Adipocyte (in vitro differentiated cells): ENCODE measurements at regions not wholly inside any gene's neighbourhood (a gene's known extent, or its start where the extent isn't known, plus 50 kb on each side); places are given as distances from the start of the nearest gene placed in this dataset.
A peak's percentile ranks its signal among the peaks of the same experiment; 100 is the strongest.

Experiments
- DNase-seq: peaks from one replicate; pipeline ENCODE4 v3.0.0-alpha.2; 2015; ENCODE audit warnings: low read depth
- H3K27me3 ChIP-seq: replicated peaks from 2 replicates; pipeline ENCODE4 v1.7.0; 2013; ENCODE audit warnings: mild to moderate bottlenecking, low read length, moderate library complexity; ENCODE audit not compliant: control insufficient read depth, insufficient read depth
- H3K36me3 ChIP-seq: 2 replicates; pipeline ENCODE4 v1.7.0; 2013; ENCODE audit warnings: low read length, mild to moderate bottlenecking, moderate library complexity; ENCODE audit not compliant: control insufficient read depth, insufficient read depth, severe bottlenecking
- H3K4me1 ChIP-seq: 2 replicates; pipeline ENCODE4 v1.7.0; 2013; ENCODE audit warnings: mild to moderate bottlenecking, low read length, moderate library complexity; ENCODE audit not compliant: control insufficient read depth, insufficient read depth
- H3K4me3 ChIP-seq: 2 replicates; pipeline ENCODE4 v1.7.0; 2013; ENCODE audit warnings: mild to moderate bottlenecking, low read length, moderate library complexity
- H3K9ac ChIP-seq: 2 replicates; pipeline ENCODE4 v1.7.0; 2013; ENCODE audit warnings: mild to moderate bottlenecking, low read length, moderate library complexity
- H3K9me3 ChIP-seq: 2 replicates; pipeline ENCODE4 v1.7.0; 2013; ENCODE audit warnings: mild to moderate bottlenecking, low read length, moderate library complexity; ENCODE audit not compliant: control insufficient read depth

- Histone ChIP-seq H3K36me3 (no peaks in the 10 kb centered on the region), H3K27me3 (no peaks in the 10 kb centered on the region), H3K4me3 (no peak overlapping the region), H3K9me3 (no peaks in the 10 kb centered on the region), H3K9ac (no peak overlapping the region), H3K4me1 (no peaks in the 10 kb centered on the region)
- no peak for DNase-seq
Measured at GRCh38 chr5:57791875-57792274, 309.3 kb upstream of the ACTBL2 start.

GRCh38 chr5:57785946-57786345 is 303.3 kb upstream of the ACTBL2 start:
- Histone ChIP-seq H3K36me3 (no peaks in the 10 kb centered on the region), H3K4me3 (no peak overlapping the region), H3K9me3 (no peaks in the 10 kb centered on the region), H3K9ac (no peak overlapping the region), H3K4me1 (peaks cover 21% of the 10 kb centered on the region), H3K27me3 (no peaks in the 10 kb centered on the region)
- DNase-seq: no peak

- Histone ChIP-seq H3K9me3 (no peaks in the 10 kb centered on the region), H3K27me3 (no peaks in the 10 kb centered on the region), H3K9ac (peak overlapping the region; percentile 39), H3K36me3 (no peaks in the 10 kb centered on the region), H3K4me1 (peaks cover 22% of the 10 kb centered on the region), H3K4me3 (peak overlapping the region; percentile 66)
- peak; percentile 24 for DNase-seq
Measured at GRCh38 chr5:57784121-57784520, 301.5 kb upstream of the ACTBL2 start.

DNA sequence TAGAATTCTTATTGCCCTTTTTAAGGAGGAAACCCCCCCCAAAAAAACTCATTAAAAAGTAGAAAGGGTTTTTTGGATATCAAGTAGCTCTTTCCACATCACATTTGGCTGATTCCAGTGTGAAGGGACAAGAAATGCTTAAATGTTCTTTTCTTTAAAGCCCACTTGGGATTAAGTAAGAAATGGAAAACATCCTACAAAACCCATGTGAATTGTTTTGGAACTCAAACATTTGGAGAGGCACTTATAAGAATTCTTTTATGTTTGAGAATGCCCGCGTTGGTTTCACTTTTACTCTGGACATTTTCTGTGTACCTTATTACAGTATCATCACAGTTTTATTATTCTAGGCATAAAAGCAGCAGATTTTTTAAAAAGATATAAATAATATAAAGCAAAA is 301.1 kb upstream of the ACTBL2 start:
- peak overlapping the region; percentile 66 for H3K4me3 ChIP-seq
- peak; percentile 76 for DNase-seq

DNA sequence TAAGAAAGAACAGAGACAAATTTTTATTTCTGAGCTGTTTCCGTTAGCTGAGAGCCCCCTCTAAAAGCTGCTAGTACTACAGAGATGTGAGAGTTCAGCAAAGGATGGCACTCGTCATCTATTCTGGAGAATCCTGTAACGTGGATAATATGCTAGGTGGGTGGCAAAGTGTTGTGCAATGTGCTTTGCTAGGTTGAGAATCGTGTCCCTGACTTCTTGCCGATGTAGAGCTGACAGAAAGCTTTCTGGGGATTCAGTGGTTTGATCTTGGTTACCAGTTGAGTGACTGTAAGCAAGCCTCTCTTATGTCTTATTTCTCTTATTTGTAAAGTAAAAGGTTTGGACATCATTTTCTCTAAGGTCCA is 298.3 kb upstream of the ACTBL2 start:
- no peak for DNase-seq
- Histone ChIP-seq H3K36me3 (no peaks in the 10 kb centered on the region), H3K27me3 (no peaks in the 10 kb centered on the region), H3K9ac (no peak overlapping the region), H3K4me3 (no peak overlapping the region), H3K9me3 (no peaks in the 10 kb centered on the region), H3K4me1 (peaks cover 39% of the 10 kb centered on the region)

More for the DNA sequence above, 301.1 kb upstream of the ACTBL2 start:
- H3K36me3 ChIP-seq: no peaks in the 10 kb centered on the region
- no peaks in the 10 kb centered on the region for H3K9me3 ChIP-seq
- peaks cover 26% of the 10 kb centered on the region for H3K4me1 ChIP-seq
- no peaks in the 10 kb centered on the region for H3K27me3 ChIP-seq
- H3K9ac ChIP-seq: peak overlapping the region; percentile 39

- Histone ChIP-seq H3K4me1 (peaks cover 39% of the 10 kb centered on the region), H3K4me3 (no peak overlapping the region), H3K27me3 (no peaks in the 10 kb centered on the region), H3K36me3 (no peaks in the 10 kb centered on the region), H3K9me3 (no peaks in the 10 kb centered on the region), H3K9ac (no peak overlapping the region)
- no peak for DNase-seq
Measured at GRCh38 chr5:57780306-57780960, 297.8 kb upstream of the ACTBL2 start.

- H3K27me3 ChIP-seq: no peaks in the 10 kb centered on the region
- peak; percentile 89 for DNase-seq
- H3K36me3 ChIP-seq: no peaks in the 10 kb centered on the region
- no peak overlapping the region for H3K4me3 ChIP-seq
- no peaks in the 10 kb centered on the region for H3K9me3 ChIP-seq
- no peak overlapping the region for H3K9ac ChIP-seq
- peaks cover 37% of the 10 kb centered on the region for H3K4me1 ChIP-seq
Measured at GRCh38 chr5:57779383-57780223, 297.0 kb upstream of the ACTBL2 start.

DNA sequence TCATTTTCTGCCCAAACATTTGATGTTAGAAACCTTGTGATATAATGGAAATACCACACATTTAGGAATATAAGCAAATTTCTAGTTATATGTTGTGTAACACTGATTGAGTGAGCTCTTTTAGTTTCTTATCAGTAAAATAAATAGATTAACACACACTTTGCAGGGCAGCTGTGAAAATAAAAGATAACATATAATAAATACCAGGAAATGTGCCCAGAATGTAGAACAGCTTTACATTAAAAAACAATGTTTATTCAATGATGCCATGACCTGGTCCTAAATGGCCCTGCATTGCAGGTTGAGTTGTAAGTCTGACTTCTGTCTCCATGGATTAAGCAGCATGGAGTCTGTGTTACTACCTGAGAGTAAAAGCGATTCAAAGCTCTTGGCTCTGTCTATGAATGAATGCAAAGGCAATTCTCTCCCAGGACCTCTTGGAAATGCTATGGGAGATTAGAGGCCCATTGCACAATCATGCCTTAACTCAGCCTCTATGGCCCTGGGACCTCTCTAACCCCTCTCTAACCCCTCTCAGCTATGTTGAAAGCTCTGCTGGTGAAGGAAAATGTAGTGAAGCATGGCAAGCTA is 296.0 kb upstream of the ACTBL2 start:
- Histone ChIP-seq H3K4me3 (no peak overlapping the region), H3K36me3 (no peaks in the 10 kb centered on the region), H3K9me3 (no peaks in the 10 kb centered on the region), H3K27me3 (no peaks in the 10 kb centered on the region), H3K9ac (no peak overlapping the region), H3K4me1 (peaks cover 30% of the 10 kb centered on the region)
- DNase-seq: peak; percentile 56

DNA sequence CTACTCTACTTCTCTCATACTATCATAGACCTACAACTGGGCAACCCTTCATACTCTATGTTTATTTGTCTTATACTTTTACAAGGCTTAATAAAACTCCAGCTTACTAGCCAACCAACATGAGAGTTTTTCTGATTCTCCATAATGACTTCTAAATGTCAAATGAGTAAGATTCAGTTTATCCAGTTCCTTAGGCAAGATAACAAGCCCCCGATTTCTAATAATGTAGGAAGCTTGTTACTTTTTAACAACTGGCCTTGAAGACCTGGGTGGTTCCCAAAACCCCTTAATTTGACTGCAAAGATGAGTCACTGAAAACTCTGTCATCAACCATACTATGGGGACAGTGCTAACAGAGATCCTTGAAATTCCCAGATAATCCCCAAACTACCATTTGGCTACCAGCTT is 294.6 kb upstream of the ACTBL2 start:
- Histone ChIP-seq H3K4me3 (no peak overlapping the region), H3K9me3 (no peaks in the 10 kb centered on the region), H3K27me3 (no peaks in the 10 kb centered on the region), H3K36me3 (no peaks in the 10 kb centered on the region), H3K9ac (no peak overlapping the region), H3K4me1 (peaks cover 18% of the 10 kb centered on the region)
- DNase-seq: no peak

- no peak overlapping the region for H3K4me3 ChIP-seq
- no peak for DNase-seq
Measured at GRCh38 chr5:57776035-57776434, 293.4 kb upstream of the ACTBL2 start.

GRCh38 chr5:57774439-57774838 is 291.8 kb upstream of the ACTBL2 start:
- Histone ChIP-seq H3K4me1 (peaks cover 20% of the 10 kb centered on the region), H3K4me3 (no peak overlapping the region), H3K27me3 (no peaks in the 10 kb centered on the region), H3K9me3 (no peaks in the 10 kb centered on the region), H3K9ac (no peak overlapping the region), H3K36me3 (no peaks in the 10 kb centered on the region)
- DNase-seq: no peak

More at GRCh38 chr5:57776035-57776434, 293.4 kb upstream of the ACTBL2 start:
- Histone ChIP-seq H3K4me1 (peaks cover 18% of the 10 kb centered on the region), H3K9ac (no peak overlapping the region), H3K27me3 (no peaks in the 10 kb centered on the region), H3K9me3 (no peaks in the 10 kb centered on the region), H3K36me3 (no peaks in the 10 kb centered on the region)
